GM12892 (cell line): ENCODE measurements at regions not wholly inside any gene's neighbourhood (a gene's known extent, or its start where the extent isn't known, plus 50 kb on each side); places are given as distances from the start of the nearest gene placed in this dataset.

Experiments used
- POLR2A ChIP-seq: IDR thresholded peaks from 2 replicates; pipeline ENCODE4 v1.6.1; 2011; ENCODE audit warnings: low read depth, low read length, control low read depth
- POLR2AphosphoS5 ChIP-seq: IDR thresholded peaks from 2 replicates; pipeline ENCODE4 v1.6.1; 2011; ENCODE audit warnings: low read depth, low read length, control low read depth
- TAF1 ChIP-seq: IDR thresholded peaks from 2 replicates; pipeline ENCODE4 v1.6.1; 2011; ENCODE audit warnings: low read depth, mild to moderate bottlenecking, control low read depth, low read length, borderline replicate concordance

GRCh38 chr3:64327100-64327804 is 102.0 kb upstream of the PRICKLE2 start:
- no peak for TF ChIP-seq POLR2AphosphoS5
- TF ChIP-seq POLR2A = no peak
- no peak for TF ChIP-seq TAF1
